ENCODE measurements at regions not wholly inside any gene's neighbourhood (a gene's known extent, or its start where the extent isn't known, plus 50 kb on each side); places are given as distances from the start of the nearest gene placed in this dataset.

- no peak for DNase-seq (ENCODE audit: low spot score)
Measured at GRCh38 chr10:130745251-130745650, 566.3 kb downstream of the TCERG1L start.

GRCh38 chr10:130745821-130746220, 565.7 kb downstream of the TCERG1L start:
- DNase-seq (ENCODE audit: low spot score): no peak

GRCh38 chr10:130746311-130746710, 565.2 kb downstream of the TCERG1L start:
- no peak for DNase-seq (ENCODE audit: low spot score)

GRCh38 chr10:130747356-130747755, 564.2 kb downstream of the TCERG1L start:
- no peak for DNase-seq (ENCODE audit: low spot score)

- DNase-seq (ENCODE audit: low spot score): no peak
Measured at GRCh38 chr10:130747946-130748345, 563.6 kb downstream of the TCERG1L start.

GRCh38 chr10:130748409-130749057, 563.0 kb downstream of the TCERG1L start:
- DNase-seq (ENCODE audit: low spot score): no peak

GRCh38 chr10:130749911-130750310, 561.6 kb downstream of the TCERG1L start:
- no peak for DNase-seq (ENCODE audit: low spot score)

GRCh38 chr10:130750441-130750840, 561.1 kb downstream of the TCERG1L start:
- DNase-seq (ENCODE audit: low spot score): no peak

GRCh38 chr10:130751106-130751840, 560.2 kb downstream of the TCERG1L start:
- no peak for DNase-seq (ENCODE audit: low spot score)

- DNase-seq (ENCODE audit: low spot score): no peak
Measured at GRCh38 chr10:130751851-130752250, 559.7 kb downstream of the TCERG1L start.

- DNase-seq (ENCODE audit: low spot score): no peak
Measured at GRCh38 chr10:130756651-130757050, 554.9 kb downstream of the TCERG1L start.

- no peak for DNase-seq (ENCODE audit: low spot score)
Measured at GRCh38 chr10:130757271-130757670, 554.2 kb downstream of the TCERG1L start.

- DNase-seq (ENCODE audit: low spot score): no peak
Measured at GRCh38 chr10:130757821-130758489, 553.6 kb downstream of the TCERG1L start.

GRCh38 chr10:130758529-130758928, 553.0 kb downstream of the TCERG1L start:
- no peak for DNase-seq (ENCODE audit: low spot score)

- no peak for DNase-seq (ENCODE audit: low spot score)
Measured at GRCh38 chr10:130761032-130761575, 550.4 kb downstream of the TCERG1L start.

GRCh38 chr10:130761788-130762301, 549.7 kb downstream of the TCERG1L start:
- no peak for DNase-seq (ENCODE audit: low spot score)

GRCh38 chr10:130762491-130762890, 549.0 kb downstream of the TCERG1L start:
- no peak for DNase-seq (ENCODE audit: low spot score)

- DNase-seq (ENCODE audit: low spot score): no peak
Measured at GRCh38 chr10:130763071-130763470, 548.5 kb downstream of the TCERG1L start.

- no peak for DNase-seq (ENCODE audit: low spot score)
Measured at GRCh38 chr10:130763491-130763890, 548.0 kb downstream of the TCERG1L start.

- DNase-seq (ENCODE audit: low spot score): no peak
Measured at GRCh38 chr10:130764651-130765050, 546.9 kb downstream of the TCERG1L start.

GRCh38 chr10:130766071-130766470, 545.5 kb downstream of the TCERG1L start:
- DNase-seq (ENCODE audit: low spot score): no peak

GRCh38 chr10:130767116-130767730, 544.3 kb downstream of the TCERG1L start:
- no peak for DNase-seq (ENCODE audit: low spot score)

Measured in activated CD4-positive, alpha-beta T cell treated with anti-CD3 and anti-CD28 coated beads, Interleukin-2, Interleukin-4, amounts not matched to agents 100 ng/mL and 50 ng/mL, durations not matched to agents 16 hours and 8 hours (primary cell).